ENCODE measurements at regions not wholly inside any gene's neighbourhood (a gene's known extent, or its start where the extent isn't known, plus 50 kb on each side); places are given as distances from the start of the nearest gene placed in this dataset.

DNA sequence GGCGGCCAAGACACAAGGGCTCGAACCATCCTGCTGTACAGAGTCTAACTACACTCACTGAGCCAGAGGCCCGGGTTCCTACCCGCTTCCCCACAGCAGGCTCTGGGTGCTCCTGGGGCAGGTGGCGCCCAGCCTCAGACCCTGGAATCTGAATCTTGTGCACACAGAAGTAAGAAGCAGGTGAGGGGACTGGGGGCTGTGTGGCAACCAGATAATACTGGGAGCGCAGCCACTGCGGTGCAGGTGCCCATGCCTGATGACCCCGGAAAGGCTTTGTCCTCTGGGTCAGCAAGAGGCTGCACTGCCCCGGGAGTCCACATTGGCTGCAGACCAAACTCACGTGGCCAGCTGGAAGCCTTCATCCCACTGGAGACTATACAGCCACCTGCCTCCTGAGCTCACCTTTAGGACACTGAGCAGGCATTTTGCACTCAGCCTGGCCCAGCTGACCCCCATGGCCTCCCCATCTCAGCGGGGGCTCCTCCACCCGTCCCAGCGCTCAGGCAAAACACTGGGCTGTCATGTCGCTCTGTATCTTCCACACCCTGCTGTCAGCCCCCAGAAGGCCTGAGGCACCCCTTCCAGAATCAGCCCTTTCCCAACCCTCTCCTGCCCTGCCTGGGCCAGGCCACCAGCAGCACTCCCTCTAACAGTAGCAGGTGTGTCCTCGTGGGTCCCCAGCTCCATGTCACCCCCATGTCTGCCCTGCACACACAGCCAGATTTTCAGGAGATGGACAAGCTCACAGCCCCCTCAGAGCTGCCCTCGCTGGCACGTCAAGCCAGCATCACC lies 101.0 kb upstream of the IQSEC1 start:
- DNase-seq (ENCODE audit: low spot score): no peak
- FAIRE-seq: no peak

DNA sequence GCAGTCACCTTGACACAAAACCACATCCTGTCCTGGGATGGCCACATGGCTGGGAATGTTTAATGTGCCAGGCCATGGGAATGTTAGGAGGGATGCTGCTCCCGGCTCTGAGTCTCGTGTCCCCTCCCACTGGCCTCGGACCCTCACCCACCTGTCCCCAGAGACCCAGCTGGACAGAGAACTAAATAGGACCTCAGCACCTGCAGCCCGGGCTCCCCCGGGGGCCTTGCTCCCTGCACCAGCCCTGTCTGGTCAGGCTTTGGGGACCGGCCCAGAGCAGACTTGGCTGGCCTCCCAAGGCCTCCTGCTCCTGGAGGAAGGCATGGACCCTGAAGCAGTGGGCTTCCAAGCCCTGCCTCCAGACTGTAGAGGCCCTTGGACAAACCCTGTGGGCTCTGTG lies 100.0 kb upstream of the IQSEC1 start:
- FAIRE-seq (no peak), DNase-seq (ENCODE audit: low spot score) (peak; percentile 21)

DNA sequence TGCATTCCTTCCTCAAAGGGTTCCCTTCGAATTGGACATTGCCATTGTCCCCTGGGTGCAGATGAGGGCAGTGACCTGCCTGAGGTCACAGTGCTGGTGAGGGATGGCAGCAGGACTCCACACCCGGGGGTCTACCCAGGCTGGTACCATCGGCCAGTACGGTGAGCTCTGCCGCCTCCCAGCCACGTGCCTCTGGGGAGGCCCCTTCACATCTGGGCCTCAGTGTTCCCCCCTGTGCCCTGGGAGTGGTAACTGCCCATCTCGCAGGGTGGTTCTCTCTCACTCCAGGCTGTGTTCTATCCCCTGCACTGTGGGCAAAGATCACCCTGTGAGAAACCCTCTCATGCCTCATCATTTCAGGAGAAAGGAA lies 99.4 kb upstream of the IQSEC1 start:
- DNase-seq (ENCODE audit: low spot score) (no peak), FAIRE-seq (no peak)

DNA sequence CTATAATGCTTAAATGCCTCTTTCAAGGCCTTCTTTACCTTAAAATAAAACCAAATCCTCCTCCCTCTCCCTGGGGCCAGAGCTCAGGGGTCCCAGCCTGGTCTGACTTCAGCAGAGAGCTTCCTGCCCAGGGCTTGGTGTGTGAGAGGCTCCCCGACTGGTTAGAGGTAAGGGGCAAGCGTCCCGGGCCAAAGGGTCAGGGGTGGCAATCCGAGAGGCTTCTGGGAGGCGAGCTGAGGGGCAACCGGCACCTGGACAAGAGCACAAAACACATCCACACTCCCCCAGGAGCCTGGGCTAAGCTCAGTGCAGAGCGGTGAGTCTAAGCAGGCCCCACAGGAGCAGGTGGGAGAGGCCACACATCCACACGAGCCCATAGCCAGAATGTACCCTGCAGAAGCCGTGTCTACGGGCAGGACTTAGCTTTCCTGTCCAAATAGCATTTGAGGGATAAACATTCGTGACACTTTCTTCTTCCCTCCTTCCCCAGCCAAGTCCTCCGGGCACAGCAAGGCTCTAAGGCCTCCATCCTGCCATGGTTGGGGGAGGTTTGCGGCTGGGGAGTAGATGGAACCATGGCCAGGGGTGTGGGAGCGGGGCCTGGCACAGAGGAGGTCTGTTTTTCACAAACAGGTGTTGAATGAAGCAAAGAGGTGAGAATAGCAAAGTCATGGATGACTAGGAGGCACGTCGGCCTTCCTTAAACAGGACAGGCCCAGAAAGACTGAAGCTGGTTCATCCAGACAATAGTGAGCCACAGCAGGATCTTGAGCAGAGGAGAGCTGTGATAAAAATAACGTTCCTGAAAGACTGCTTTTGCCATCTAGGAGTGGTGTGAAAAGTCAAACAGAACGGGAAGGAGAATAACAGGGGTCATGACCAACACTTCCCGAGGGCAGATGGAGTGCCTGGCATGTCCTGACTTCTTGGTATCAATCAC lies 98.7 kb upstream of the IQSEC1 start:
- no peak for DNase-seq (ENCODE audit: low spot score)
- FAIRE-seq: no peak

DNA sequence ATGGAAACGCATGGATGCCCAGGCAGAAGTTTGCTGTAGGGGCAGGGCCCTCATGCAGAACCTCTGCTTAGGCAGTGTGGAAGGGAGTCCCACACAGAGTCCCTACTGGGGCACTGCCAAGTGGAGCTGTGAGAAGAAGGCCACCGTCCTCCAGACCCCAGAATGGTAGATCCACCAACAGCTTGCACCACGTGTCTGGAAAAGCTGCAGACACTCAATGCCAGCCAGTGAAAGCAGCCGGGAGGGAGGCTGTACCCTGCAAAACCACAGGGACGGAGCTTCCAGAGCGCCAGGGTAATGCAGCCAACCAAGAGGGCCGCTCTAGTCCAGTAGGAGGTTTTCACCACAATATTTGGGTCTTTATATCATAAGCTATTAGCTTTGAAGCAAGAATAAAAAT lies 97.1 kb upstream of the IQSEC1 start:
- FAIRE-seq (no peak), DNase-seq (ENCODE audit: low spot score) (no peak)

DNA sequence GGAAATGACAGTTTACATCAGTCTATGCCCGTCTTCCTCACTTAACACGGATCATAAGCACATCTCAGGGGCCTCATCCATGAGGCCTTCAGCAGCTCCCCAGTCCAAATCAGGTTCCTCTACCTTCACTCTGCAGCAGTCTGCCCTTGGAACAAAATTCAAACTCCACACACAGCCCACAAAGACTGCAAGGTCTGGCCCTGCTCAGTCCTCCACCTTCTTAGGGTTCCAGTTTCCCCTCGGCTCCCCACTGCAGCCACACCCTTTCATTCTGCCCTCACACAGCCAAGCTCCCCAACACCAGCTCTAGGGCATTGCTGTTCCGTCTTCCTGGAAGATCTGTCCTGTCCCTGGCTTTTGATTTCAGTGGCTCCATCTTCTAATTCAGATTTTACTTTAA lies 95.2 kb upstream of the IQSEC1 start:
- FAIRE-seq: no peak

DNA sequence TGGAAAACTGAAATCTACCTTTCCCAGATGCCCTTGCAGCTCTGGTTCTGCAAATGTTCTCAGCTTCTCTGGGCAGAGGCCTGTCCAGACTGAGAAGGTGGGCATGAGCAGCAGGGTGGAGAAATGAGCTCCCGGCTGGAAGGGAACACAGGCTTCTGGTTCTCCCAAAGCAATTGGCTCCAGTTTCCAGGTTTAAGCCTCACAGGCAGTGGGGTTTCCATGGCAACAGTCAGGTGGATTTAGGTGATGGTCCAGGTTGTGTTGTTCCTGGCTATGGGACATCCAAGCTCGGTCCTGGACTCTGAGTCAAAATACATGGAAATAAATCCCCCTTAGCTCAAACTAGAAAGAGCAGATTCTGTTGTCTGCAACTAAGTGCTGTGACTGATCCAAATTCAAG lies 94.6 kb upstream of the IQSEC1 start:
- DNase-seq (ENCODE audit: low spot score): no peak
- FAIRE-seq: no peak

More for the DNA sequence above, 95.2 kb upstream of the IQSEC1 start:
- DNase-seq (ENCODE audit: low spot score): no peak

DNA sequence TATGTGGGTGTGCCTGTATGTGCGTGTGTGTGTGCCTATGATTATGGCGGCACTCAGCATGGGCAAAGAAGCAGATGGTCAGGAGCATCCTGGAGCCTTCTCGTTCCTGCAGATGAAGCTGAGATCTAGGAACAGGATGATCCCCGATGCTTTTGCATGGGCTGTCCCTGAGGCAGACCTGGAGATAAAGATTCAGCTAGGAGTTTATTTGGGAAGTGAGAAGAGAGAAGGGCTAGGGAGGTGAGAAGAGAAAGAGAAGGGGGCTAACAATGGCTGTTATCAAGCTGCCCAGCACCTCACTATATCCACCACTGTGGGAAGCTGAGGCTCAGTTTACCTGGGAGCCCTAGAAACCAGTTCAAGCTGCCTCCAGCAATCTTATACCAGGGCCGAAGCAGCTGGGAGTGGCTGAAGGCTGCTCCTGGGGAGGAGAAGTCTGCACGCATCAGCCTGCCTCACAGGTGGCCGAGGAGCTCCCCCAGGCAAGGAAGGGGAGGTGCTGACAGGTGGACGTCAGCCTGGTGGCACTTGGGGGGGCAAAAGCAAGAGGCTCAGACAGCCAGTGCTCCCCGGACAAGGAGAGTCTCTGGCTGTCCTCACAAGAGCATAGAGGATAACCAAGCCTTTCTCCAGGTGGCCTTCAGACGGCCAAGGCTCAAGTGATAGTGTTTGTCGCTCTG lies 94.0 kb upstream of the IQSEC1 start:
- no peak for FAIRE-seq
- no peak for DNase-seq (ENCODE audit: low spot score)

DNA sequence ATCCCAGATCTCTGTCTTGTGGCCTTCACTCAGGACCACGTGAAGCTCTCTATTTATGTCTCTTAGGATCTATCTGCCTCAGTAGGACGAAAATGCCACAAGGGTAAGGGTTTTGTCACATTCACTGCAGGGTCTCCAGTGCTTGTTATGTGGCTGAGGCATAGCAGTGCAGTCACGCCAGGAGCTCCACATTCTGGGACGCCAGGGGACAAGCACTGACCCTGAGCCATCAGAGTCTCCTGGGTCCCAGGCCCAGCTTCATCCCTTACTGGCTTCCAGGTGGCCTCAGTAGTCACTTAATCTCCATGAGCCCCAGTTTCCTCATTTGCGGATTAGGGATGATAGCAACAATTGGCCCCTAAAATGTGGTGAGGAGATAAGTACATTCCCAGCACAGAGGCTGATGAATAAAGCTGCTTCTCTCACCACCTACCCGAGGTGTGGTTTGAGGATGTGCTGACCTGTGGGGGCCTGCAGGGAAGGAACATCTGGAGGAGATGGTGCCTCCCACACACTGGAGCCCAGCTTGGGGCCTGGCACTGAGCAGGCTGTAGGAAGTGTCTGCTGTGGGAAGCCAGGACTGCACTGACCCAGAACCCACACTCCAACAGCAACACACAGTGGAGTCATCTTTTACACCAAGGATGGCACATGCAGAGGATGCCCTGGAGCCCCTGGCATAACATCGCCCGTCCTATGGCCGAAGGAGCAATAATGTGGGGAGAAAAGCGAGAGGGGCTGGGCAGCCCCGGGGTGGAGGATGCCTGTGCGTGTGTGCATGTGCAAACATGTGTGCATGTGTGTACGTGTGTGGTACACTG lies 93.2 kb upstream of the IQSEC1 start:
- no peak for FAIRE-seq
- no peak for DNase-seq (ENCODE audit: low spot score)

DNA sequence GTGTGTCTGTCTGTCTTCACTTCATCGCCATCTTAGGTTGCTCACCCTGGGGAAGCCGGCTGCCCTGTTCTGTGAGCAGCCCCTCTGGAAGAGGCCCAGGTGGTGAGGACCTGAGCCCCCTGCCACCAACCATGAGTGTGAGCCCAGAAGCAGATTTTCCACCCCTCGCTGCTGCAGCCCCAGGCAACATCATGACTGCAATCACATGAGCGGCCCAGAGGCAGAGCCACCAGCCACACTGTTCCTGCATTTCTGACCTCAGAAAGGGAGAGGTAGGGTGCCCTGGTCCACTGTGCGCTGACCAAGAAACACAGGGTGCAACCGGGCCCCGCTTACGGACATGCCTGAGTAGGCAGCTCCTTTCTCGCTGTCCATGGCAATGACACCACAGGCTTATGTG lies 92.3 kb upstream of the IQSEC1 start:
- no peak for DNase-seq (ENCODE audit: low spot score)
- FAIRE-seq: no peak

DNA sequence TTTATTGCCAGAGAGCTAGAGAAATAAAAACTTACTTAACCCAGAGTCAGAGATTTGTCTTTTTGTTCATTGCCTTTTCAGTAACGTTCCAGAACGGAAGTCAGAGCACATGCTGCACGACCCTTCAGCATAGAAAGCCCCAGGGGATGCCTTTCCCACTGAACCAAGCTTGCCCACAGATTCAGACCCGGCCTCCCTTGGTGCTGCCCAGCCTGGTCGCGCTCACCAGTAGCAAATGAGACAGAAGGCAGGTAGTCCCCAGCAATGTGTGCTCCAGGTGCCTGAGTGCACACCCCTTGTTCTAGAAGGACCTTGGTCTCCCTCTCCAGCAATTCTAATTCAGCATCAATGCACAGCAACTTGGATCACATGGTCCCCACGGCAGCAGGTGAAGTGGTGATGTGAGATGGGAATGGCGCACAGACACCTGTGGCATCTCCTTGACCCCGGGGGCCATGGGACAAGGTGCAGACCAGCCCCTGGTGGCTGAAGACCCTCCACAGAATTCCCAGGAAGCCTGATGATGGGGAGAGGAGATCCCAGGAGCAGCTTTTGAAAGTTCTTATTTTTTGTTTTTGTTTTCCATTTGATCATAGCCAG lies 91.8 kb upstream of the IQSEC1 start:
- DNase-seq (ENCODE audit: low spot score) (no peak), FAIRE-seq (no peak)

DNA sequence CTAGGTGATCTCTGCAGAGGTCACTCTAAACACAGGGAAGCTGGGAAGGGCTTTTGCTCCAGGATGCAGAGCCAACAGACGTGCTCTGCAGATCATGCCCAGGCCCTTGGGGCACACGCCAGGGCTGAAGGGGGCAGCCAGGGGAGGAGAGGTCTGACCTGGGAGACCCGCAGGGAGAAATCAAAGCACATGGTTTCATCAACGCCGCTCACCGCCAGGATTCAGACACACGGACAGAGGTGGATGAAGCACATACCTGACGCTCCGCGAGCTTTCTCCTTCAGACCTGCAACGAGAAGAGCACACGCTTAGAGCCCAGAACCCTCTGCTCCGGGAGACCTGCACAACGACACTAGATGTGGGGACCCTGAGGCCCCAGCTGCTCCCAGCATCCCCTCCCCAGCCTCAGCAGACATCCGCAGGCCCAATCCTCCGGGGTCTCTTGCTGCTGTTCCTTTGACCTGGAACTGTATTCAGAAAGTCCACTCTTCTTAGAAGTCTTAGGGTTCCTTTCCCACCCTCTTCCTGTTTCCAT lies 90.7 kb upstream of the IQSEC1 start:
- FAIRE-seq (no peak), DNase-seq (ENCODE audit: low spot score) (no peak)

DNA sequence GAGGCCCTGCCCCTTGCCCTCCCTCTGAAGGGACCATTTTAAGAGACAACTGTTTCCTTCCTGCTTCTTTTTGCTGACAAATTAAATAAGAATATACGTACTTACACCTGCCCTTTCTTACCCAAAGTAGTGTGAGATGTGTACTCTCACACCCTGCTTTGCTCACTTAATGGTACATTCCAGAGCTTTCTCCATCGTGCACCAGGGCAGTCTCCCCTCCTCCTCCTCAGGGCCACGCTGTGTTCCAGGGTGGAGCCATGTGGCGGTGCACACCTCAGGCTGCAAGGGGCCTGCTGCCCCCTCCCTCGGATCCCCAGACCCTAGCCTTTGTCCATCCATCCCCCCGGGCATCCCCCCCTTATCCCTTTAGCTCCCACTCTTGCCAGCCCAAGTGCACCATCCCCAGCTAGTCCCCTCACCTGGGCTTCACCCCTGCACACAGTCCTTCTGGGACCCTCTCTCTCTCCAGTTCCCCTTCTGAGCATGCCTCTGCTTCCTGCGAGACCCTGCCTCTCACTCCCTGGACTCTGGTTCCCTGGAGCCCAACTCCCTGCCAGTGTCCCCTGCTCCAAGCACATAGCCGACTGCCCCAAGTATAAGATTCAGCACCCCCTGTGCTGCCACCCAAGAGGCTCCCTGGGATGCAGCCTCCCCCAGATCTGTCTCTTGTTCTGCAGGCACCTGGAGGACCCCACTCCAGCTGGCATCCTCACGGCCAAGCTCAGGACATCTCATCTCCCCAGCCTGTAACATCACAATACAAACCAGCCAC lies 89.5 kb upstream of the IQSEC1 start:
- no peak for DNase-seq (ENCODE audit: low spot score)
- no peak for FAIRE-seq

DNA sequence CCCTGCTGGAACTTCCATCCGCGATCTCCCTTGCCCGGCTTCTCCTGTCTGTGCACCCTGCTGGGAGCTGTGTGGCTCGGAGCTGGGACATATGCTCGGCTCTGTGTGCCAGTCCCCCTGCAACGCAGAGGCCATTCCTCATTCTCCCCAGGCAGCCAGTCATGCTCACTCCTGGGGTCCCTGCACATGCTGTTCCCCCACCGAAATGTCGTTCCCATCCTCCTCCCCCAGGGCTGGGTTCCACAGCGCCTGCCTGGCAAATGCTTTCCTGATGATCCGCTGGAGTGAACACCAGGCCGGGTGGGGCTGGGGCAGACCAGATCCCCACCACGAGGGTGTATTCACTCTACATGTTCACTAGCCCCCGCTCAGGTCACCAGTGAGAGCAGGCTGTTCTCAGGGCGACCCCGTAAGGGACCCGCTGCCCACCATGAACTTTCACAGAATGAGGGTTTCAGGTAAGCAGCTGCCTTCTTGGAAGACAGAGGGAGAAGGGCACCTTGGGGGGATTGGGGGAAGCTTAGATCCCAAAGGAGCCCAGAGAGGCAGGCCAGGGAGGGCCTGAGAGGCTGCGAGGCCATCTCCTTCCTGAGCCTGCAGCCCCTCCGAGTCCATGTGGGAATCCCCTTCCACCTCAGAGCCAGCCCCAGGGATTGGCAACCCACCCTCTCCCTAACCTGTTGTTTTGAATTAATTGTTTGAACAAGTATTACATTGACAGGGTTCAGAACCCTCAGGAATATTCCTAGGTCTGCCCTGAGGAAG lies 88.7 kb upstream of the IQSEC1 start:
- FAIRE-seq (no peak), DNase-seq (ENCODE audit: low spot score) (no peak)

DNA sequence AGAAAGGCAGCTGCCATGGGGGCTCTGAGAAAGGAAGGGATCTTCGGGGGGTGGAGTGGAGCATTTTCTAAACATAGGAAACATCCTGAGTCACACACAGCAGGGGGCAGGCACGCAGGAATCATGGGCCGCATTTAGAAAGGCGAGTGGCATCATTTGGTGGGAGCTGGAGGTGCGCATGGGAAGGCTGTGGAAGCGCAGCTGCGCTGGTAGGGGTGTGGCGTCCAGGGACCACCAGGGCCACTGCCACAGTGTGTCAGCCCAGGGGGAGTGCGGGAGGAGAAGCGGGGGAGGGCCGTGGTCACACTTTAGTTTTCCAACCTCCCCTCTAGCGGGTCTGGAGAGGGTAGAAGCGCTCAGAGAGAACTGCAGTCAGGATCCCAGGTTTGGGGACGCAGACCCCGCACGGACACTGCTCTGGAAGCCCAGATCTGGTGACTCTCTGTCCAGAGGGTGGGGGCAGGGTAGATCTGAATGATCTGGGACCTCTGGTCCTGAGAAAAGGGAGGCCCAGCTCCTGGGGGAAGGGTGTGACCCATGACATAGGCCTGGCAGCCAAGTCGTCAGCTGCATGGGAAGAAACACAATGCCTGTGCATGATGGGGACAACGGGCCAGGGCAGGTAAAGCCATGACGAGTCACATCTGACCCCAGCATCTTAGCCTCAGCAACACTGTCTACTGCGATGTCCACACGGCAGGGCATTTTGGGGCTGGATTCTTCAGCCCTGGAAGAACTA lies 88.0 kb upstream of the IQSEC1 start:
- no peak for FAIRE-seq

DNA sequence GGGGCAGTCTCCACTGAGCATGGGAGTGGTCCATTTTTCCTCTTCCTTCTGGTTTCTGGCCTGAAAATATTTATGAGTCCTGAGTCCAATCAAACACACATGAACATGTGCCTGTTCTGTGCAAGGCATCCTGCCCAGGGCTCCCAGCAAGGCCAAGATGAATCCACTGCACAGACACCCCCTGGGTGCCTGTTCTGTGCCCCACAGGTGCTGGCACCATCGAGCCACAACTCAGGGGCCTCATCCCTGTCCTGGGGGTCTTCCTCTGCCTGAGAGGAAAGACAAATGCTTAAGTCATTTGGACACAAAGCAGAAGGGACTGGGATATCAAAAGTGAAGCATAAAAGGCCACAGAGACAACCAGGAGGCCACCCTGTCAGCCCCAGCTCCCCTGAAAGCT lies 87.4 kb upstream of the IQSEC1 start:
- no peak for DNase-seq (ENCODE audit: low spot score)
- FAIRE-seq: no peak

More for the DNA sequence above, 88.0 kb upstream of the IQSEC1 start:
- no peak for DNase-seq (ENCODE audit: low spot score)

DNA sequence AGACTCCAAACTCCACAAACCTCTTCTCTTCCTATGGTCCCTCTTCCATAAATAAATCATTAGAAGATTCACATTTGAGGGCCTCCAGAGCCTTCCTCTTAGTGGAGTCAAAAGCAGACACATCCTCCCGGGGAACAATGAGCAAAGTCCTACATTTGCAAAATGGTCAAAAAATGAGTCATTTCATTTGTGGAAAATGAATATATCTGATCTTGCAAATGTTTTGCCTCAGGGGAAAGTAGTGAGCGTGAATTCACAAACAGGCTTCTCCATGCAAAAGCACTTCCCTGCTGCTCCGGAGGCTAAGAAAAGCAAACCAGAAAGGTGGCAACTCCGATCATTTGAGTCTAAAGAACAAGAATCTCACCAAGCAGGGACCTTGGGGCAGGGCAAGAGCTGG lies 86.7 kb upstream of the IQSEC1 start:
- no peak for FAIRE-seq
- no peak for DNase-seq (ENCODE audit: low spot score)

DNA sequence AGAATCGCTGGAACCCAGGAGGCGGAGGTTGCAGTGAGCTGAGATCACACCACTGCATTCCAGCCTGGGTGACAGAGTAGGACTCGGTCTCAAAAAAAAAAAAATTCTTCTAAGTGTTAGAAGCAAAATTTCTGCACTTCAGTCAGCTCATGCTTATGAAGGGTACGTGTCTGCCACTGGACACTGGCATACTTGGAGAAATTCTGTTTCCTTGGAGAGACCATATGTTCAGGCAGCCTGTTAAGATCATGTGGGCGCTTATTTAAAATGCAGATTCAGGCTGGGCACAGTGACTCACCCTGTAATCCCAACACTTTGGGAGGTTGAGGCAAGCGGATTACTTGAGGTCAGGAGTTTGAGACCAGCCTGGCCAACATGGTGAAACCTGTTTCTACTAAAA lies 85.6 kb upstream of the IQSEC1 start:
- no peak for DNase-seq (ENCODE audit: low spot score)
- FAIRE-seq: no peak

All from urothelium cell line (cell line).